ENCODE measurements at regions not wholly inside any gene's neighbourhood (a gene's known extent, or its start where the extent isn't known, plus 50 kb on each side); places are given as distances from the start of the nearest gene placed in this dataset.
"Not testable (repeated sequence)": the region's sequence is repeated elsewhere in the genome, so short reads cannot be mapped to it uniquely, and the experiment has no call there.

DNA sequence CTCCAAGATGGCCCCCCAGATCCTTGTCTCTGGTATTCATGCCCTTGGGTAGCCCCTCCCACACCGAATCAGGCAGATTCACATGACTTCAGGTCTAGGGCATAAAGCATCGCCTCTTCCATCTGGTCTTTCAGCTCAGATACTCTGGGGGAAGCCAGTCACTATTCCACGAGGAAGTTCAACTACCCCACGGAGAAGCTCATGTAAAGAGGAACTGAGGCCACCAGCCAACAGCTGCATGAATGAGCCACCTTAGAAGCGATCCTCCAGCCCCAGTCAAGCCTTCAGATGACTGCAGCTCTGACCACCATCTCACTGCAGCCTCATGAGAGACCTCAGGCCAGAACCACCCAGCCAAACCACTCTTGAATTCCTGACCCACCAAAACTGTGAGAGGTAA is 54.1 kb downstream of the SOCS3 start:
- DNase-seq (ENCODE audit: low read depth in 1 of 2, low spot score in 2 of 2): no peak
- Histone ChIP-seq H3K27ac (no peak overlapping the region), H3K36me3 (no peaks in the 10 kb centered on the region), H3K27me3 (replicated peaks) (no peaks in the 10 kb centered on the region), H3K4me3 (no peak overlapping the region), H3K9me3 (replicated peaks) (peaks cover 11% of the 10 kb centered on the region), H3K4me1 (replicated peaks) (peaks cover 29% of the 10 kb centered on the region)

- Histone ChIP-seq H3K9me3 (replicated peaks) (peaks cover 11% of the 10 kb centered on the region), H3K4me3 (no peak overlapping the region), H3K27ac (no peak overlapping the region), H3K36me3 (no peaks in the 10 kb centered on the region), H3K27me3 (replicated peaks) (no peaks in the 10 kb centered on the region), H3K4me1 (replicated peaks) (peaks cover 36% of the 10 kb centered on the region)
- no peak for DNase-seq (ENCODE audit: low read depth in 1 of 2, low spot score in 2 of 2)
Observed at GRCh38 chr17:78304549-78305037, 55.3 kb downstream of the SOCS3 start.

DNA sequence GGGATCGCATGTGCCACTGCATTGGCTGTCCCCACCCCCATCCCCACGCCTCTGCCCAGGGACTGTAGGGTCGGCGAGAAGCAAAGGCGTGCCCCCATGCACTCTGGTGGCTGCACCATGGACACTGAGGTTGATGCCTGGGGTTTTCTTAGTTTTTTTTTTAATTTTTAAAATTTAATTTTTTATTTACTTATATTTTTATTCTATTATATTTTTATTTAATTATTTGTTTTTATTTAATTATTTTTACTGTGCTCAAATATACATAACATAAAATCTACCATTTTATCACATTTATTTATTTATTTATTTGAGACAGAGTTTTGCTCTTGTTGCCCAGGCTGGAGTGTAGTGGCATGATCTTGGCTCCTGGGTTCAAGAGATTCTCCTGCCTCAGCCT is 57.4 kb downstream of the SOCS3 start:
- Histone ChIP-seq H3K27me3 (replicated peaks) (no peaks in the 10 kb centered on the region), H3K36me3 (no peaks in the 10 kb centered on the region), H3K9me3 (replicated peaks) (peaks cover 11% of the 10 kb centered on the region), H3K27ac (no peak overlapping the region), H3K4me3 (no peak overlapping the region), H3K4me1 (replicated peaks) (peaks cover 30% of the 10 kb centered on the region)
- DNase-seq (ENCODE audit: low read depth in 1 of 2, low spot score in 2 of 2): no peak

DNA sequence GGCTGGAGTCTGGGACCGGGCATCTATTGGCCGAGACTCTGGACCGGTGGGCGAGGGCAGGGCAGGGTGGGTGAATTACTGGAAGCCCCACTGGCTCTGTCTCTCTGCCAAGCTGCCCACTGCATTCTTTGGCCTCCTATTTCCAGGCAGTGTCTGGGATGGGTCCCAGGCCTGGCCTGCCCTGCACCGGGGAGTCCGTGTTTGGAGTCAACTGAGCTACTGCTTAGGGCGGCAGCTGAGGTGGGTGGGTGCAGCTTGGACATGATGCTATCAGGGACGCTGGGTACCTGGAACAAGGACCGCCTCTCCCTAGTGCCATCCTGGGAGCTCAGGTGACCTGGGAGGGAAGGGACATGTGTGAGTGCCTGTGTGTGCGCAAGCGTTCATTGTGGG is 58.1 kb downstream of the SOCS3 start:
- Histone ChIP-seq H3K9me3 (replicated peaks) (peaks cover 7% of the 10 kb centered on the region), H3K27me3 (replicated peaks) (no peaks in the 10 kb centered on the region), H3K4me1 (replicated peaks) (peaks cover 35% of the 10 kb centered on the region), H3K36me3 (no peaks in the 10 kb centered on the region), H3K4me3 (no peak overlapping the region), H3K27ac (no peak overlapping the region)
- no peak for DNase-seq (ENCODE audit: low read depth in 1 of 2, low spot score in 2 of 2)

DNA sequence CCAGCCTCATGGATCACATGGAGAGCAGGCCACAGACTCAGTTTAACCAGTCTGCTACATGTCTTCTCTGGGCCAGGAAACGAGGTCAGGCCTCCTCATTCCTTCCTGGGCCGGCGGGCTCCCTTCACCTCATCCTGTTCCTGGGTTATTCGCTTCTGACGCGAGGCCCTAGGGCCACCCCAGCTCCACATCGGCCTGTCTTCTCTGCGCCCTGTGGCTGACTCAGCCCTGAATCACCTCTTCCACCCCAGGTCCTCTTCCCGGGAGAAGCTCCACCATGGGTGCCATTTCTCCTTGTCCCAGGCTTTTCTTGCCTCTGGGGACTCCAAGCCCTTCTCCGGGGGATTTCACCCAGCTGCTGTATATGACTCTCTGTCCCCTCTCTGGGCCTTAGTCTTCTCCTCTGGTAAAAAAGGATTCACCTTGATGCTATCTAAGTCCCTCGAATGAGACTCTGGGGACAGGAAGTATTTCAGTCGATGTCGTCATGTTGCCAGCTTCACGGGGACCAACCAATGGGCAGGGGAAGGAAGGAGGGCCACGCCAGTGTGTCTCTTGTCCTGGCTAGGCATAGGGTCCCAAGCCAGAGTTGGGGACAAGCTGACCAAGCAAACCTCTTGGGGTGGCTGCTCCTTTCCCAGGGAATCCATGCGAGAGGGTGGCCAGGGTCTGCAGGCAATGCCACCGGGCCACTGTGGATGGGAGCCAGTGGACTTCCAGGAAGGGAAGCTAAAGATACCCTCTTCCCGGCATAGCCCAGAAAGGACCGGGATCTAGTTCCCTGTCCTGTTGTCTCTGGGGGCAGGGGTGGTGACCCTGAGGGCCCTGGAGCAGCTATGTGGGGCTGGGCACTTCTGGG is 58.7 kb downstream of the SOCS3 start:
- Histone ChIP-seq H3K36me3 (no peaks in the 10 kb centered on the region), H3K4me1 (replicated peaks) (peaks cover 35% of the 10 kb centered on the region), H3K27me3 (replicated peaks) (no peaks in the 10 kb centered on the region), H3K4me3 (no peak overlapping the region), H3K27ac (peak overlapping the region; percentile 21), H3K9me3 (replicated peaks) (peaks cover 3% of the 10 kb centered on the region; the same call in 1 of the 2 replicates)
- DNase-seq (ENCODE audit: low read depth in 1 of 2, low spot score in 2 of 2): peak in 1 of 2 experiments; percentile 71

DNA sequence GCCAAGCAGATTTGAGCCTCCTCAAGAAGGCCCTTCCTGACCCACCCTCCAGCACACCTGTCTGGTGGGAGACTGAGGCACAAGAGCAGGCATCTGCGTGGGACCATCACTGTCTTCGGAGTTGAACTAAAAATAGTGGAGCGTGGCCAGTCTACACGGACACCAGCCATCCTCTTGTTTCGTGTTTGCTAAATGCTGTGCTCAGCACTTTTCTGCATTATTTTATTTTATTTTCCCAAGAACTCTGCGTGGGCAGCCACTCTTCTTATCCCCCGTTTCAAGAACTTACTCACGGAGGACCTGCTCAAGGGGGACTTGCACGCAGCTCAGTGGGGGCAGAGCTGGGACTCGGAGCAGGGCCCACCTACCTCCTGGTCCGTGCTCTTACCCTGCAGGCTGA is 60.8 kb downstream of the SOCS3 start:
- Histone ChIP-seq H3K27ac (no peak overlapping the region), H3K27me3 (replicated peaks) (no peaks in the 10 kb centered on the region), H3K4me3 (no peak overlapping the region), H3K36me3 (no peaks in the 10 kb centered on the region), H3K4me1 (replicated peaks) (peaks cover 46% of the 10 kb centered on the region), H3K9me3 (replicated peaks) (no peaks in the 10 kb centered on the region)
- no peak for DNase-seq (ENCODE audit: low read depth in 1 of 2, low spot score in 2 of 2)

- Histone ChIP-seq H3K4me3 (no peak overlapping the region), H3K4me1 (replicated peaks) (peaks cover 29% of the 10 kb centered on the region)
Observed at GRCh38 chr17:78294776-78295175, 63.3 kb downstream of the TMEM235 start.

DNA sequence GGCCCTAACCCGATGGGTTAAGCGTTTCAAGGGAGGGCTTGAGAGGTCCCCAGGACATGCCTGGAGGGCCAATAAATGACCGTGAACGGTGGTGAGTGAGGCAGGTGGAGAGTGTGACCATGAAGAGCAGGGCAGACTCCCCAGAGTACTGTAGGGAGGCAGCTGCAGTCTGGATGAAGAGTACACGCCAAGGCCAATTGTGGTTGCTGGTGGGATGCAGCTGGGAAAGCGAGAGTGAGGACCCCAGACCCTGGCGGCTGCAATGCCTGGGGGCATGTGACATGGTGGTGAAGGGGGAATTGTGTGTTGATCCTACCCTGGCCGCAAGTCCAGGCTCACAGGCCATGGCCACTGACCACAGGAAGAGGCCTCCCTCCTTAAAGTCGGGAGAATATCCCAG is 62.9 kb downstream of the TMEM235 start:
- H3K27ac ChIP-seq: no peak overlapping the region
- H3K4me3 ChIP-seq: no peak overlapping the region
- H3K9me3 ChIP-seq (replicated peaks): no peaks in the 10 kb centered on the region
- H3K4me1 ChIP-seq (replicated peaks): peaks cover 30% of the 10 kb centered on the region
- DNase-seq (ENCODE audit: low read depth in 1 of 2, low spot score in 2 of 2): no peak
- H3K36me3 ChIP-seq: no peaks in the 10 kb centered on the region
- H3K27me3 ChIP-seq (replicated peaks): no peaks in the 10 kb centered on the region

More at GRCh38 chr17:78294776-78295175, 63.3 kb downstream of the TMEM235 start:
- H3K27ac ChIP-seq: no peak overlapping the region
- DNase-seq (ENCODE audit: low read depth in 1 of 2, low spot score in 2 of 2): peak in 1 of 2 experiments; percentile 29
- no peaks in the 10 kb centered on the region for H3K36me3 ChIP-seq
- H3K9me3 ChIP-seq (replicated peaks): no peaks in the 10 kb centered on the region
- H3K27me3 ChIP-seq (replicated peaks): no peaks in the 10 kb centered on the region

DNA sequence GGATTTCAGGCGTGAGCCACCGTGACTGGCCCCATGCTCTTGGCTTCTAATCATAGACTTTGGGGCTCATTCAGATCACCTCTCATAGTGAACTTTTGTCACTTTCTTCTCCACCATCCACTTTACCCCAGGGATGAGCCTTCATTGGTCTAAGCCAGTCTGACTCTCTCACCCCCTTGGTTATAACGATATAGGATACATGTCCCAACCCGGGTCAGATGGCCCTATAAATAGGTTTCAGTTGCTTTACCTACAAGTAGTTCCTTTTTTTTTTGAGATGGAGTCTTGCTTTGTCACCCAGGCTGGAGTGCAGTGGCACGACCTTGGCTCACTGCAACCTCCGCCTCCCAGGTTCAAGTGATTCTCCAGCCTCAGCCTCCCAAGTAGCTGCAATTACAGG is 61.7 kb downstream of the TMEM235 start:
- not testable (repeated sequence) for H3K27ac ChIP-seq; H3K36me3 ChIP-seq; H3K9me3 ChIP-seq (replicated peaks); DNase-seq (ENCODE audit: low read depth in 1 of 2, low spot score in 2 of 2); H3K4me3 ChIP-seq; H3K27me3 ChIP-seq (replicated peaks)
- H3K4me1 ChIP-seq (replicated peaks): peaks cover 30% of the 10 kb centered on the region

DNA sequence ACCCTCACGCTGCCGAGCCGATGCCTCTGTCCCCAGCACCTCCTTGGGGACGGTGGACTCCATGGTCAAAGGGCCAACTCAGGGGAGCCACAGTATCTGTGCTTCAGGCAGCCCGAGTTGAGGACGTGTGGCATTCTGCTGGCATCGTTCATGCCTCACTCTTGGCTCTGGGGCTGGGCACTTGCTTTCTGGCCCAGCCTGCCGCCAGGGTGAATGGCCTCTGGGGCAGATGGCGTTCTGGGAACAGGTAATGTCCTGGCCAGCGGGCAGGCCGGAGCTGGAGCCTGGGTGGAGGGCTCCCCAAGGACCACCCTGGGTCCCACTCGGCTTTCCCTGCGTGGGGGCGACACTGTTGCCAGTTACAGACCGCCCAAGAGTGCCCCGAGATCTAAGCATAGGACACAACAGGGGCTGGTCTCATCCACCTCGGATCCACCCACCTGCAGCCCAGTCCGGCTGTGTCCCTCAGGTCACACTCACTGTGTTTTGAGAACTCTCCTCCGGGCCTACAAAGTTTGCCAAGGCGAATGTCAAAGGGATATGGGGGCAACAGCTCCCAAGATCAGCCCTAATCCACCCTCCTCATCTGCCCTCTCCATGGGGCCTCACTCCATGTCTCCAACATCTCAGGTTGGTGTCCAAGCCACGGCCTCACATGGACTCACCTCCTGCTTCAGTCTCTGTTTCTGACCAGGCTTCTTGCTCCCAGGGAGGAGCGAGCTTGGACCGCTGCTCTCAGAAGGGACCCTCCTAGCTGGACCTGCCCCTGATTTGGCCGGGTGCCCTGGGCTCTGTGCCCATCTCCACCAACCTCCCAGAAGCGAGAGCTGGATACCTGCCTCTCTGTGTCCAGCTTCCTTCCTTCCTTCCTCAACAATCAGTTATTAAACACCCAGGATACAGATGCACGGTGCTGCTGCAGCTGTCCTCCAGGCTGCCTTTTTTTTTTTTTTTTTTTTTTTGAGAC is 60.8 kb downstream of the TMEM235 start:
- no peaks in the 10 kb centered on the region for H3K27me3 ChIP-seq (replicated peaks)
- H3K27ac ChIP-seq: no peak overlapping the region
- DNase-seq (ENCODE audit: low read depth in 1 of 2, low spot score in 2 of 2): no peak
- no peaks in the 10 kb centered on the region for H3K9me3 ChIP-seq (replicated peaks)
- H3K4me3 ChIP-seq: no peak overlapping the region
- H3K4me1 ChIP-seq (replicated peaks): peaks cover 23% of the 10 kb centered on the region
- no peaks in the 10 kb centered on the region for H3K36me3 ChIP-seq

- DNase-seq (ENCODE audit: low read depth in 1 of 2, low spot score in 2 of 2): no peak
- Histone ChIP-seq H3K4me3 (no peak overlapping the region), H3K27ac (no peak overlapping the region), H3K27me3 (replicated peaks) (no peaks in the 10 kb centered on the region), H3K9me3 (replicated peaks) (no peaks in the 10 kb centered on the region), H3K4me1 (replicated peaks) (peaks cover 21% of the 10 kb centered on the region), H3K36me3 (no peaks in the 10 kb centered on the region)
Observed at GRCh38 chr17:78290721-78291120, 59.3 kb downstream of the TMEM235 start.
